AG20443 (cell line): ENCODE measurements at regions not wholly inside any gene's neighbourhood (a gene's known extent, or its start where the extent isn't known, plus 50 kb on each side); places are given as distances from the start of the nearest gene placed in this dataset.
"Not testable (repeated sequence)": the region's sequence is repeated elsewhere in the genome, so short reads cannot be mapped to it uniquely, and the experiment has no call there.

ENCODE experiments used
- DNase-seq: peaks from one replicate; pipeline ENCODE4 v3.0.0; 2012; ENCODE audit warnings: low spot score, mixed read lengths

GRCh38 chr2:21194147-21194546, 70.4 kb downstream of the TDRD15 start:
- DNase-seq = no peak

GRCh38 chr2:21194858-21195271, 71.1 kb downstream of the TDRD15 start:
- DNase-seq = no peak

GRCh38 chr2:21195326-21195725, 71.6 kb downstream of the TDRD15 start:
- DNase-seq = no peak

GRCh38 chr2:21198637-21199036, 74.9 kb downstream of the TDRD15 start:
- no peak for DNase-seq

GRCh38 chr2:21203976-21204375, 80.2 kb downstream of the TDRD15 start:
- no peak for DNase-seq

DNA sequence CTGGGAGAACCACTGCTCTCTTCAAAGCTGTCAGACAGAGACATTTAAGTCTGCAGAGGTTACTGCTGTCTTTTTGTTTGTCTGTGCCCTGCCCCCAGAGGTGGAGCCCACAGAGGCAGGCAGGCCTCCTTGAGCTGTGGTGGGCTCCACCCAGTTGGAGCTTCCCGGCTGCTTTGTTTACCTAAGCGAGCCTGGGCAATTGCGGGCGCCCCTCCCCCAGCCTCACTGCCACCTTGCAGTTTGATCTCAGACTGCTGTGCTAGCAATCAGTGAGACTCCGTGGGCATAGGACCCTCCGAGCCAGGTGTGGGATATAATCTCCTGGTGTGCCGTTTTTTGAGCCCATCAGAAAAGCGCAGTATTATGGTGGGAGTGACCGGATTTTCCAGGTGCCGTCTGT, 90.3 kb downstream of the TDRD15 start:
- DNase-seq = not testable (repeated sequence)

GRCh38 chr2:21217442-21217841, 93.7 kb downstream of the TDRD15 start:
- no peak for DNase-seq

DNA sequence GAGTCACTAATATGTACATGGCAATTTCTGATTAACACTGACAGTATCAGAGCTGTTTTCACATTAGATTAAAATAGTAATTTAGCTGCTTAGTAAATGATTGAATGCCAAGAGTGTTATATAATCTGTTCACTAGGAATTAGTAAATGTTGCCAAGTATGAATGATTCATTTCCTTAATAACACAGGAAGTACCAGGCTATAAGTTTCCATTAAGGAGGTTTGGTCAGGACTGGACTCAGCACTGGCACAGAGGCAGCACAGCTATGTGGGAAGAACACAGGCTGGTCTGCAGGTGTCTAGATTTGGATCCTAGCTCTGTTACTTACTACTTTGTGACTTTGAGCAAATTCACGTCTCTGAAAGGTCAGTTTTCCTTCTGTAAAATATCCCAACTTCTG, 97.2 kb downstream of the TDRD15 start:
- no peak for DNase-seq

DNA sequence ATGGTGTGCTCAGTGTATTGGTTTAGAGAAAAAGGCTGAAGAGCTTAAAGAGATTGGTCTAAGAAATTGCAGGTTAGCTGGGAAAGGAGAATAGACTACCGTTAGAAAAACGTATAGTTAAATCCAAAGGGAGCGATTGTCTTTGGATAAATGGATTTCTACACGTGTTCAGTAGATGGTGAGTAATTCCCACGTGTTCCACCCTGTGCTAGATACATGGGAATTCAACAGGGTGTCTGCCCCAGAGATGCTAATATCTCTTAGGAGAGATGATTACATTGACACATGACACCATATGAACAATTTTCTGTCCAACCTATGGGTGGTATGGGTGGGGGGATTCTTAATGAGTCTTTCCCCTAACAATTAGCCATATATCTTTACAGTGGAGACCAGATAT, 99.8 kb downstream of the TDRD15 start:
- no peak for DNase-seq

DNA sequence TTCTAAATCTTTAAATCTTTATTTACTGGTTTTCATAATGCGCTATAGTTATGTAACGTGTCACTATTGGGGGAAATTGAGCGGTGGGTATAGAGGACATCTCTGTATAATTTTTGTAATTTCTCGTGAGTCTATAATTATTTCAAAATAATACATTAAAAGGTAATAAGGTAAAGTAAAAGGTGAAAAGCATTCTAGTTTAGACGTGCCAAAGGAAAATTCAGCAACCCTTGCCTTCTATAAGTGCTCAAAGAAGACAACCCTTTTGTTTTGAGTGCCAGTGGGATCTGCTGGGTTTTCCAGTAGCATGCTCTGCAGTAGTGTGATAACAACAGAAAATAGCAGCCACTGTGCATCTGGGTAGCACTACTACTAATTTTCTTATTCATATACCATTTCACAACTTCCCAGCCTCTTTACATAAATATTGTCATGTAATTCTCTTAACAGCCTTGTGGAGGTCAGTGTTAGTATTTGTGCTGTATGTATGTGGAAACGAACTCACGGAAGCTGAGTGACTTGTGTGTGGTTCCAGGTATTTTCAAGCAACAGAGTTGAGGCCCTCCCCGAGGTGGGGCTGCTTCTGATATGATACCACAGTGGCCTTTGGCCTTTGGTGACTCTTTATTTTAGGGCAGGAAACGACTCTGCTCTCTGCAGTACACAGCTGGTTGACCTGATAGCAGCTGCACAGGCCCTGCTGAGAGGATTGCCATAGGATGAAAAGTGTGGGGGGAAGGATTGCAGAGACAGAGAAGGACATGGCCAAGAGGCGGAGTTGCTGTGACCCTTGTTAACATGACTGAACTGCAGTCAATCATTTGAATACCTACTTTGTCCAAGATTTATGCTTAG, 104.5 kb downstream of the TDRD15 start:
- no peak for DNase-seq

- DNase-seq = no peak
Measured at GRCh38 chr2:21229302-21229701, 105.5 kb downstream of the TDRD15 start.

DNA sequence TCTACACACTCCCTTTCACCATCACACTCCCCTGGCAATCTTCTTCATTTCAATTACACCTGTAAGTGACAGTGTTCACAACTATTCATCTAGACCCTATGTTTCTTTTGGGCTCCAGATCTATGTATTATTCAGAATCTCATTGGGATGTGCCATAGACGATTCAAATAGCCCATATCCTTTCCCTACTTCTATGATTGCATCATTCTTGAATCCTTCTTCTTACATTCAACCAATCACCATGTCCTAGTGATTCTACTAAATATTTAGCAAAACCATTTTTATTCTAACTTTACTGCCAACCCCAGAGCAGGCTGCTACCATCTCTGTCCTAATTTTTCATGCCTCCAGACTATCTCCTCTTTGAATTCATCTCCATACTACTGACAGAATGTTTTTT, 106.4 kb downstream of the TDRD15 start:
- no peak for DNase-seq

- DNase-seq = no peak
Measured at GRCh38 chr2:21231985-21232384, 108.2 kb downstream of the TDRD15 start.

DNA sequence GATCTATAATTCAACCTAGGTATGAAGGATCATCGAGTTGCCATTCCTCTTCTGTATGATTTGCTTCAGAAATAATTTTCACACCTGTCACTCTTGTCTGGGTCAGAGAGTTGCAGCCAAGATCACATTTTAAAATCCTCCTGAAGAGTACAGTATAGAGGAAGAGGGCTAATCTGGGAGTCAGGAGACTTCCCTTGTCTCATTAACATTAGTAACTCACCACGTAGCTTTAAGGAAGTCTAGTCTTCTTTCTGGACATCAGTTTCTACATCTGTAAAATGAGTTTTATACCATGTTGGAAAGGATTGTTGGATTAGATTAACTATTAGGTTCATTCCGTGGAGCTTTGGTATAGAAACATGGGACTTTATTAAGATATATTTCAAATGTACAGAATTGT, 109.4 kb downstream of the TDRD15 start:
- no peak for DNase-seq

- DNase-seq = no peak
Measured at GRCh38 chr2:21234001-21234400, 110.2 kb downstream of the TDRD15 start.

DNA sequence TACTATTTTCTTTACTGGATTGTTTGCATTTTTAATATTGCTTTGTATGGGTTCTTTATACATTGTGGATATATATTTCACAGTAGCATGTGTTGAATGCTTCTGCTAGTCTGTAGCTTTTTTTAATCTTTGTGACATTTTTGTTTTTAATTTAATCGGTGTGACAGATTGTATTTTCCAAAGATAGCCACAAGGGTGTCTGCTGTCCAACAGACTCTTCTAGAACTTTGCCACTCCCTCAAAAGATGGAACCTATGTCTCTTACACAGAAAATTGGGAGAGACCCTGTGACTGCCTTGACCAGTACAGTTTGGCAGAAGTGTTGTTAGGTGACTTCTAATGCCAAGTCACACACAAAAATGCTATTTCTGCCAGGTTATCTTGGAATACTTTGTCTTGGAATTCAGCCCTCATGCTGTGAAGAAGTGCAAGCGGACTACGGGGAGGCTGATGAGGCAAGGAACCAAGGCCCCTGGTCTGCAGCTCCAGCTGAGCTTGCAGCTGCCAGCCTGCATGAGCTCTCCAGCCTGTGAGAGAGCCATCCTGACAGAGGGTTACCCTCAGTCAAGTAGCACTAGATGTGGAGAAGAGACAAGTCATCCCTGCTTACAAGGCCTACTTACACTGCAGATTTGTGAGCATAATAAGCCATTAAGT, 110.8 kb downstream of the TDRD15 start:
- DNase-seq = no peak

DNA sequence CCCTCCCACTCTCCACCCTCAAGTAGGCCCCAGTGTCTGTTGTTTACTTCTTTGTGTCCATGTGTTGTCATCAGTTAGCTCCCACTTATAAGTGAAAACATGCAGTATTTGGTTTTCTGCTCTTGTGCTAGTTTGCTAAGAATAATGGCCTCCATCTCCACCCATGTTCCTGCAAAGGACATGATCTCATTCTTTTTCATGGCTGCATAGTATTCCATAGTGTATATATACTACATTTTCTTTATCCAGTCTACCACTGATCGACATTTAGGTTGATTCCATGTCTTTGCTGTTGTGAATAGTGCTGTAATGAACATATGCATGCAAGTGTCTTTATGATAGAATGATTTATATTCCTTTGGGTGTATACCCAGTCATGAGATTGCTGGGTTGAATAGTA, 116.0 kb downstream of the TDRD15 start:
- DNase-seq = not testable (repeated sequence)

DNA sequence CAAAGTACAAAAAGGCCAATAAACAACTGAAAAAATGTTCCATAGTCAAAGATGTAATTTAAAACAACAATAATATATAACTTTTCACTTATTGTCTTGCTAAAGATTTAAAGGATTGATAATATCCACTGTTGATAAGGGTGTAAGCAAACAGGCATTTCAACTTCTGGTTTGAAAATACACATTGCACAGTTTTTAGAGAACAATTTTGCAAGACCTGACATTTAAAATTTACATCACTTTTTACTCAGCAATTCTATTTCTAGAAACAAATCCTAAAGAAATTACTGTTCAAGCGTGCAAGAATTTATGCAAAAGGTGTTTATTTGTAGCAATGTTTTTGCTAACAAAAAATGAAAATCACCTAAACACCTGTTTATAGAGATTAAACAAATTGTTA, 120.4 kb downstream of the TDRD15 start:
- DNase-seq = no peak

DNA sequence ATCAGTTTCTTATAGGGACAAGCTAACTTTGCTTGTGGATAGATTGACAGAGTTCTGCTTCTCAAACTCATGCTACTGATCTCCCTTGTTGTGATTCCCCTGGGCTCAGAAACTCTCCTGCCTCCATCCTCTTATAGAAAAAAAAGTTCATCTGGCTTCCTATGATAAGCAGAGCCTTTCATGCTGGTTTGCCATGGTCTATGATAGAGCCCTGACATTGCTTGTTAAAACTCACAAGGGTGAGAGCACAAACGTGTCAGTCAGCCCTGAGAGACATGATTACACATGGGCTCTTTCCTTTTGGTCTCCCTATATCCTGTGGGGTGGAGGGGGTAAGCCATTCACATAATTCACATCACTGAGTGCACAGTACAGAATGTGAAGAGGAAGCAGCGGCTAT, 121.8 kb downstream of the TDRD15 start:
- DNase-seq = no peak

DNA sequence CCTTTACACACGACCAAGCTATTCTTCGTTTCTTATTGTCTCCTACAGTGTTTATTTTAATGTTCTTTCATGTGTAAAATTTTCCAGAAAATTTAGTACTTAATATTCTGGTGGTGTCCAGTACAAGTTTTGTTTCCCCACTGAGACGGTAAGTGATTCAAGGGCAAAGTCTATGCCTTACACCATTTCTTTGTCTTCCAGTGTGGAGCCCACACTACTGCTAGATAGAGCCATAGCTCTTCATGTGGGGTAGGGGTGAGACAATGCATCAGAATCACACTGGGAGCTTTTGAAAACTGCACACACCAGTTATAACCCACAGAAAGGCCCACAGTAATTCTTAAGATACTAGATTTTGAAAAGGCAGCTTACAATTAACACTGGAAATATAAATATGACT, 125.6 kb downstream of the TDRD15 start:
- no peak for DNase-seq

DNA sequence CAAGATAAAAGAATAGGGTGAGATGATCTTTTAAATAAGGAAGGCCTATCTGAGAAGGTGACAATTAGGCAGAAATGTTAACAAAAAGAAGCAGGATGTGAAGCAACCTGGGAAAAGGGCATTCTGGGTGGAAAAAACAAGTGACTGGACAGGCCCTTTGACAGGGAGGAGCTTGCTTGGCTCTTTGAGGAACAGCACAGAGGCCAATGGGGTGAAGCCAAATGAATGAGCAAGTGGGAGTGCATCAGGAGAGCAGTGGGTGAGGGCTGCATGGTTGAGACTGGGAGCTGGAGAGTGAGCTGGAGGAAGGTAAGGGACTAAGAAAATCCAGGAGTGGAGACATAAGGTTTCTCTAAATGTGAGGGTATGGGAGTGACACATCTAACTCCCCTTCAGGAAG, 126.9 kb downstream of the TDRD15 start:
- no peak for DNase-seq

DNA sequence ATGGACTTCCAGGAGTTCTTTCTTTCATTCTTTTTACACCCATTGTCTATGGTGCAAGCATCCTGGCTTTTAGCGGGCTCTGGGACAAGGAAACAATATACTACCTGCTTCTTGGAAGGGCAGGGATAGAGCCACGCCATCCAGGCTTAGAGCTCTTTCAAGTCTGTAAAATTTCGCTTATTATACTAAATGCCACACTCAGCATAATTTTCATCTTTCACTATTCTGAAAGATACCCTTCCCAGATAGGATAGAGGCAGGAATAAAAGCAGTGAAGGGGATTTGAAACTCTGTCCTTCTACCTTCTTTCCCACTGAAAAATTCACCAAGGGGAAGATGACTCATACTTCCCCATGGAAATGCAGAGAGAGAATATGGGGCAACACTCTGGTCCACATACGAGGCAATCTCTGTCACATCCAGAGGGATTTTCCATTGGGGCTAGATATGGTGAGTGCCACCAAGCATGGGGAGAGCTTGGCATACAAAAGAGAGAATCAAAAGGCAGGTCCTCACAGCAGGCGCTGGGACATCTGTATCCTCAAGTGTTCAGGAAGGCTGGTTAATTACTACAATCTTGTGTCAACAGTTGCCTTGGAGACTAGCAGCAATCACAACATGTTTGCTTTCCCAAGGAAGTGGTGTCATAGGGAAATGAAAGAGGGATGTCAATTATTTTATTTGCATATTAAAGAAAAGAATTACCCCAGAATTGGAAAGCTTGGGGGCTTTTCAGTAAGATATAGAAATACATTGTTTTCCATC, 127.6 kb downstream of the TDRD15 start:
- DNase-seq = no peak
